H1 (cell line): ENCODE measurements at regions not wholly inside any gene's neighbourhood (a gene's known extent, or its start where the extent isn't known, plus 50 kb on each side); places are given as distances from the start of the nearest gene placed in this dataset.

ENCODE experiments used
- CBX8 ChIP-seq: fragments of 300-800, 300-1000 bp; sonication (generic); IDR thresholded peaks from 2 replicates; pipeline ENCODE4 v1.7.1; 2016; ENCODE audit warnings: low read depth, low read length, borderline replicate concordance
- CHD7 ChIP-seq: fragments of 300-600 bp; sonication (generic); IDR thresholded peaks from 2 replicates; pipeline ENCODE4 v1.7.1; 2012; ENCODE audit warnings: low read length, moderate library complexity, mild to moderate bottlenecking, inconsistent platforms; ENCODE audit not compliant: insufficient replicate concordance
- CREB1 ChIP-seq: IDR thresholded peaks from 2 replicates; pipeline ENCODE4 v1.6.1; 2012; ENCODE audit warnings: inconsistent platforms
- CTCF ChIP-seq, 3 experiments: IDR thresholded peaks; 1 replicate in 2 of 3; 2 replicates in 1 of 3; pipeline versions ENCODE4 v1.5.1 to v1.6.1; 2011; ENCODE audit warnings: low read length in 3 of 3, mild to moderate bottlenecking in 3 of 3, inconsistent platforms in 2 of 3, low read depth in 1 of 3, moderate library complexity in 1 of 3; ENCODE audit not compliant: insufficient read depth in 1 of 3; ENCODE audit errors: control extremely low read depth in 1 of 3
- SIN3A ChIP-seq, 2 experiments: IDR thresholded peaks in 1 of 2; conservative IDR thresholded peaks in 1 of 2; 2 replicates each; pipeline ENCODE4 v1.6.1; 2011 to 2012; ENCODE audit warnings: low read length in 2 of 2, improper control_type of control experiment in 1 of 2, low read depth in 1 of 2, mild to moderate bottlenecking in 1 of 2
- SP1 ChIP-seq: IDR thresholded peaks from 2 replicates; pipeline ENCODE4 v1.6.1; 2011; ENCODE audit warnings: low read depth, low read length
- TEAD4 ChIP-seq: IDR thresholded peaks from 2 replicates; pipeline ENCODE4 v1.6.1; 2012; ENCODE audit warnings: low read depth, low read length, inconsistent platforms, mixed read lengths
- USF2 ChIP-seq: IDR thresholded peaks from 2 replicates; pipeline ENCODE4 v1.6.1; 2011; ENCODE audit warnings: low read length, improper control_type of control experiment
- ZNF274 ChIP-seq: IDR thresholded peaks from 2 replicates; pipeline ENCODE4 v1.7.0; 2012; ENCODE audit warnings: low read length, borderline replicate concordance; ENCODE audit errors: extremely low read depth

- TF ChIP-seq CHD7, result no peak
- no peak for TF ChIP-seq CREB1
- no peak for TF ChIP-seq SIN3A (conservative IDR thresholded peaks at IDR 0.05 in 1 of 2, IDR thresholded peaks at IDR 0.05 in 1 of 2; ENCODE audit: low read depth in 1 of 2, low read length in 2 of 2)
- no peak for TF ChIP-seq SP1
- TF ChIP-seq ZNF274, result no peak
- no peak for TF ChIP-seq USF2
- no peak for TF ChIP-seq CTCF (IDR thresholded peaks at IDR 0.05; ENCODE audit: control extremely low read depth in 1 of 3, insufficient read depth in 1 of 3, low read depth in 1 of 3, low read length in 3 of 3)
- TF ChIP-seq TEAD4, result no peak
- TF ChIP-seq CBX8, result no peak
Measured at GRCh38 chr1:237975903-237976302, 85.2 kb upstream of the ZP4 start (continued).
